Trophoblast cell (in vitro differentiated cells and primary cell): ENCODE measurements at regions not wholly inside any gene's neighbourhood (a gene's known extent, or its start where the extent isn't known, plus 50 kb on each side); places are given as distances from the start of the nearest gene placed in this dataset.

Experiments
- DNase-seq, 2 donors: peaks; one replicate each; pipeline ENCODE4 v3.0.0-alpha.2; 2016
- H2AFZ ChIP-seq: 2 replicates; pipeline ENCODE4 v1.6.1; 2013; ENCODE audit warnings: low read length, moderate library complexity, mild to moderate bottlenecking; ENCODE audit not compliant: insufficient read depth, poor library complexity
- H2AK5ac ChIP-seq: 2 replicates; pipeline ENCODE4 v1.6.1; 2013; ENCODE audit warnings: mild to moderate bottlenecking, low read length
- H2BK120ac ChIP-seq: 2 replicates; pipeline ENCODE4 v1.6.1; 2013; ENCODE audit warnings: low read length, mild to moderate bottlenecking, moderate library complexity; ENCODE audit not compliant: insufficient read depth, poor library complexity
- H2BK12ac ChIP-seq: 2 replicates; pipeline ENCODE4 v1.6.1; 2013; ENCODE audit warnings: mild to moderate bottlenecking, low read length, moderate library complexity
- H2BK5ac ChIP-seq: 2 replicates; pipeline ENCODE4 v1.6.1; 2013; ENCODE audit warnings: low read length, low read depth, moderate library complexity, mild to moderate bottlenecking; ENCODE audit not compliant: poor library complexity
- H3K14ac ChIP-seq: 2 replicates; pipeline ENCODE4 v1.6.1; 2013; ENCODE audit warnings: mild to moderate bottlenecking, low read length
- H3K18ac ChIP-seq: 2 replicates; pipeline ENCODE4 v1.6.1; 2013; ENCODE audit warnings: mild to moderate bottlenecking, low read length
- H3K23ac ChIP-seq: 2 replicates; pipeline ENCODE4 v1.6.1; 2013; ENCODE audit warnings: low read length
- H3K27ac ChIP-seq: 2 replicates; pipeline ENCODE4 v1.5.1; 2013; ENCODE audit warnings: low read depth, mild to moderate bottlenecking, inconsistent platforms, low read length, moderate library complexity
- H3K27me3 ChIP-seq: 2 replicates; pipeline ENCODE4 v1.6.1; 2013; ENCODE audit warnings: inconsistent platforms, mild to moderate bottlenecking, low read length, moderate library complexity; ENCODE audit not compliant: insufficient read depth
- H3K36me3 ChIP-seq, 2 experiments: 1 replicate in 1 of 2; 2 replicates in 1 of 2; pipeline ENCODE4 v1.6.1; 2013; ENCODE audit warnings: low read length in 2 of 2, mild to moderate bottlenecking in 2 of 2, moderate library complexity in 1 of 2; ENCODE audit not compliant: insufficient read depth in 2 of 2, control insufficient read depth in 1 of 2
- H3K4ac ChIP-seq: 2 replicates; pipeline ENCODE4 v1.6.1; 2013; ENCODE audit warnings: low read depth, mild to moderate bottlenecking, low read length, moderate library complexity
- H3K4me1 ChIP-seq, 2 experiments: 1 replicate in 1 of 2; 2 replicates in 1 of 2; pipeline ENCODE4 v1.6.1; 2013; ENCODE audit warnings: low read length in 2 of 2, mild to moderate bottlenecking in 2 of 2, moderate library complexity in 1 of 2; ENCODE audit not compliant: insufficient read depth in 2 of 2, control insufficient read depth in 1 of 2
- H3K4me2 ChIP-seq: 2 replicates; pipeline ENCODE4 v1.6.1; 2013; ENCODE audit warnings: inconsistent platforms, mild to moderate bottlenecking, low read length, moderate library complexity
- H3K4me3 ChIP-seq: 2 replicates; pipeline ENCODE4 v1.5.1; 2013; ENCODE audit warnings: mild to moderate bottlenecking, low read depth, low read length, inconsistent platforms
- H3K79me1 ChIP-seq: one replicate; pipeline ENCODE4 v1.6.1; 2013; ENCODE audit warnings: low read length
- H3K79me2 ChIP-seq: 2 replicates; pipeline ENCODE4 v1.6.1; 2013; ENCODE audit warnings: low read length, mild to moderate bottlenecking; ENCODE audit not compliant: control insufficient read depth, insufficient read depth, poor library complexity
- H3K9ac ChIP-seq: 2 replicates; pipeline ENCODE4 v1.6.1; 2013; ENCODE audit warnings: mild to moderate bottlenecking, low read length
- H3K9me3 ChIP-seq: 2 replicates; pipeline ENCODE4 v1.6.1; 2013; ENCODE audit warnings: low read depth, mild to moderate bottlenecking, control low read depth, inconsistent platforms, low read length; ENCODE audit not compliant: insufficient read depth
- H4K12ac ChIP-seq: 2 replicates; pipeline ENCODE4 v1.6.1; 2013; ENCODE audit warnings: low read depth, mild to moderate bottlenecking, low read length, moderate library complexity
- H4K8ac ChIP-seq: 2 replicates; pipeline ENCODE4 v1.6.1; 2013; ENCODE audit warnings: low read depth, mild to moderate bottlenecking, low read length, moderate library complexity
- H4K91ac ChIP-seq: one replicate; pipeline ENCODE4 v1.6.1; 2013; ENCODE audit warnings: low read depth, mild to moderate bottlenecking, low read length, moderate library complexity
- WGBS: extraction: QIAGEN DNeasy Blood & Tissue Kit; methylation state at CpG from one replicate; pipeline ENCODE4 v1.1.7; 2013; ENCODE audit warnings: missing lambda C conversion rate; ENCODE audit not compliant: insufficient read length, insufficient coverage; ENCODE audit errors: extremely low coverage; 5-methylcytosine and 5-hydroxymethylcytosine counted together

DNA sequence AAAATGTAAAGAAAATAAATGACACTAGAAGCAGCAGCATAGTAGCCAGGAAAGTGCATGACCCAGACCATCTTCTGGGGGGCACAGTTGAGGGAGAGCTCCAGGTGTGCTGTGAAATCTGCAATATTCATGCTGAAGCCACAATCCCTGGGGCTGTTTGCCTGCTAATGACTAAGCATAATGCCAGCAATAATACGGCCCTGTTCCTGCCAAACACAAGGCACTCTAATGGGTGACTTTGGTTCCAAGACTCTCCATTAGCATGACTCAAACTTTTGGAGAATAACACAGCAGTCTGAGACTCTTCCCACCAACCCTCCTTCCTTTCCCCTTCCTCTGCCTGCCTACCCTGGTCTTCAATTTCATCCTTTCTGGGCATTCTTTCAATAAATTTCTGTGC lies 77.9 kb upstream of the DOCK10 start:
- Histone ChIP-seq H3K4me2 (no peak overlapping the region), H4K8ac (no peak overlapping the region), H2BK120ac (no peak overlapping the region), H3K9ac (no peak overlapping the region), H2AFZ (no peak overlapping the region), H2BK5ac (no peak overlapping the region), H2AK5ac (no peak overlapping the region), H3K36me3 (no peaks in the 10 kb centered on the region), H2BK12ac (no peak overlapping the region), H4K91ac (no peak overlapping the region), H3K4me3 (no peak overlapping the region), H3K14ac (no peak overlapping the region), H3K4ac (no peak overlapping the region), H3K27me3 (no peaks in the 10 kb centered on the region), H3K79me2 (no peaks in the 10 kb centered on the region), H3K18ac (no peak overlapping the region), H3K4me1 (no peaks in the 10 kb centered on the region), H3K27ac (no peak overlapping the region), H3K79me1 (no peaks in the 10 kb centered on the region), H3K9me3 (no peaks in the 10 kb centered on the region), H3K23ac (no peak overlapping the region), H4K12ac (no peak overlapping the region)
- no peak for DNase-seq
- WGBS, result no CpG with 5 or more reads among the region's 1 CpG

DNA sequence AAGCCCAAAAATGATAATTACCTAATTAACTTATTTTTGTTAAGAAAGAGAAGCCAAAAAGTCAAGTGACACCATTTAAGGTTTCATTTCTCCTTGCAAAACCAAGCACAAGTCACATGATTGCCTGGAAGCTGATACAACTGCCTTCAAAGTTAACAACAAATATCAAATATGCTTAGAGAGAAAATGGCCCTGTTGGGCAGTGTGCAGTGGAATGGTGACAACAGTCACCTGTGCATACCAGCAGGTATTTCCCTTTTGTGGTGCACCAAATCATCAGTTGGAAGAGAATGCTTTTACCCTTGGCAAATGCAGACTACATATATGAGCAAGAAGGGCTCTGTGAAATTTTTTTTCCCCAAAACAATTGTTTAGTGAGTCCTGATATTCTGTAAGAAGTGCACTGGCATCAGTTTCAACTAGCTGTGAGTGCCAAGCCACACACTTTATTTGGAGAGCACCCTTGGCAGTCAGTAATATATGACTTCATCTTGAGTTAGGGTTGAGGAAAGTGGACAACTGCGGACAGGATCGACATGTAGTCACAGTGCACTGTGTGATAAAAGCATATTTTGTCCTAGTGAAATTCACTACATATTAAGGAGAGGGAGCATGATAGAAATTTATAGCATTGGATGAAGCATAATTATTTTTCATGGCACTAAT lies 74.9 kb upstream of the DOCK10 start:
- Histone ChIP-seq H2BK120ac (no peak overlapping the region), H3K79me1 (no peaks in the 10 kb centered on the region), H3K79me2 (no peaks in the 10 kb centered on the region), H3K4me2 (no peak overlapping the region), H2AK5ac (no peak overlapping the region), H3K4me3 (no peak overlapping the region), H3K18ac (no peak overlapping the region), H3K14ac (no peak overlapping the region), H4K91ac (no peak overlapping the region), H3K4ac (no peak overlapping the region), H3K36me3 (no peaks in the 10 kb centered on the region), H2AFZ (no peak overlapping the region), H4K12ac (no peak overlapping the region), H3K9me3 (no peaks in the 10 kb centered on the region), H2BK5ac (no peak overlapping the region), H3K4me1 (no peaks in the 10 kb centered on the region), H3K23ac (no peak overlapping the region), H3K9ac (no peak overlapping the region), H3K27ac (no peak overlapping the region), H2BK12ac (no peak overlapping the region), H3K27me3 (no peaks in the 10 kb centered on the region), H4K8ac (no peak overlapping the region)
- no CpG with 5 or more reads among the region's 2 CpGs for WGBS
- DNase-seq, result no peak

GRCh38 chr2:225114786-225115323 lies 72.6 kb upstream of the DOCK10 start:
- no peak overlapping the region for H4K91ac ChIP-seq
- no peaks in the 10 kb centered on the region for H3K79me2 ChIP-seq
- H3K18ac ChIP-seq, result no peak overlapping the region
- no peak overlapping the region for H2BK120ac ChIP-seq
- no peak overlapping the region for H2AK5ac ChIP-seq
- no peaks in the 10 kb centered on the region for H3K27me3 ChIP-seq
- no peak overlapping the region for H3K14ac ChIP-seq
- no peak overlapping the region for H3K23ac ChIP-seq
- H3K4me1 ChIP-seq, result no peaks in the 10 kb centered on the region
- H4K8ac ChIP-seq, result no peak overlapping the region
- WGBS, result no CpG with 5 or more reads among the region's 2 CpGs
- no peak overlapping the region for H2AFZ ChIP-seq
- no peak overlapping the region for H2BK12ac ChIP-seq
- no peak overlapping the region for H4K12ac ChIP-seq
- no peak overlapping the region for H2BK5ac ChIP-seq
- H3K4me3 ChIP-seq, result no peak overlapping the region
- H3K27ac ChIP-seq, result no peak overlapping the region
- no peaks in the 10 kb centered on the region for H3K9me3 ChIP-seq
- no peak overlapping the region for H3K4ac ChIP-seq
- H3K36me3 ChIP-seq, result no peaks in the 10 kb centered on the region
- DNase-seq, result no peak
- H3K79me1 ChIP-seq, result no peaks in the 10 kb centered on the region
- no peak overlapping the region for H3K9ac ChIP-seq
- H3K4me2 ChIP-seq, result no peak overlapping the region

DNA sequence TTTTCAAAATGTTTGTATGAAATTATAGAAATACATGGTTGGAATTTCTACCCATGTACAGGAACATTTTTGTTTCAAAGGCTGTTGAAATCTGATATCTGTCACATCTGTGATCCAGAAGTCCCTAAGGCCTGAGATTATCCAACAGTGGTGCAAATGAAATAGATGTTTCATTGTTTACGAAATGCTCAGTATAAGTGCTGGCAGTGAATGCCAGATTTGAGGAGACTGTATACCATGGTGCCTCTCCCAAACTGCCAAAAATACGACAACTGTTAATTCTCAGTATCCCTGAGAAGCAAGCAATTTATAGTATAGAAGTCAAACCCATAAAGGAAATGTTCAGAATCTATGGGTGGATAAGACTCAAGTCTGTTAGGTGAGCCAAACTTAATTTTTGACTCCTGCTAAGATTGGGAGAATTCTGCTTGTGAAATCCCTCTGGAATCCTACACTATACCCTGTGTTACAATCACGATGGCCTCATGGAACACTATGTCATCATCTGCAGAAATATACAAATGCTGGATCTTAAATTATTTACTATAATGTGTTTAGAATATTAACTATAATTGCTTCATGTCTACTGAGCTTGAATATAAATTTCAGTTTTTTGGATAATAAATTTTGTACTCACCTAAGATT lies 71.2 kb upstream of the DOCK10 start:
- Histone ChIP-seq H3K23ac (no peak overlapping the region), H3K4me2 (no peak overlapping the region), H2AFZ (no peak overlapping the region), H3K14ac (no peak overlapping the region), H3K4ac (no peak overlapping the region), H2BK120ac (no peak overlapping the region), H3K9me3 (no peaks in the 10 kb centered on the region), H2BK12ac (no peak overlapping the region), H2AK5ac (no peak overlapping the region), H2BK5ac (no peak overlapping the region), H3K9ac (no peak overlapping the region), H3K27ac (no peak overlapping the region), H4K91ac (no peak overlapping the region), H3K4me1 (no peaks in the 10 kb centered on the region), H3K36me3 (no peaks in the 10 kb centered on the region), H3K79me1 (no peaks in the 10 kb centered on the region), H4K12ac (no peak overlapping the region), H4K8ac (no peak overlapping the region), H3K79me2 (no peaks in the 10 kb centered on the region), H3K4me3 (no peak overlapping the region), H3K18ac (no peak overlapping the region), H3K27me3 (no peaks in the 10 kb centered on the region)
- no CpG with 5 or more reads among the region's 3 CpGs for WGBS
- DNase-seq, result peak in 1 of 2 donors; percentile 12
